ENCODE measurements at regions not wholly inside any gene's neighbourhood (a gene's known extent, or its start where the extent isn't known, plus 50 kb on each side); places are given as distances from the start of the nearest gene placed in this dataset.

DNA sequence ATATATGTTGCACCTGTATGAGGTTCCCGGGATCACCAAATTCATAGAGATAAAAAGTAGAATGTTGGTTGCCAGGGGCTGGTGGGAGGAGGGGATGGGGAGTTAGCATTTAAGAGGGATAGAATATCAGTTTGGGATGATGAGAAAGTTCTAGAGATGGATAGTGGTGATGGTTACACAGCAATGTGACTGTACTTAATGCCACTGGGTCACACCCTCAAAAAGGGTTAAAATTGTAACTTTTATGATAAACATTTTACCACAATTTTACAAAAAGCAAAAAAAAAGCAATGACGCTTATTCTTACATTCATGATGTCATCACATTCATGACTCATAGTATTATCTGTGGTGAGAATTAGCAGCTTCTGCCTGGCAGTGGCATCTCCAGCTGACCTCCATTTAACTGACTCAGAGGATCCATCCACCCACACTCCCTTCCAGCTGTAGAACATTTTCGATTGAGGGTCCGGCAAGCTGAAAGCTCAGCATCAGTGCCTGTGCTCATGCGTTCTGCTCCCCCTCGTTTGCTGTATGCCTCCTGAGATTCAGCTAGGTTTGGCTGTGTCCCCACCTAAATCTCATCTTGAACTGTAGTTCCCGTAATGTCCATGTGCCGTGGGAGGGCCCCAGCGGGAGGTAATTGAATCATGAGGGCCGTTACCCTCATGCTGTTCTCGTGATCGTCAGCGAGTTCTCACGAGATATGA, 64.8 kb upstream of the TMEM260 start:
- TF ChIP-seq, protein P1, sequence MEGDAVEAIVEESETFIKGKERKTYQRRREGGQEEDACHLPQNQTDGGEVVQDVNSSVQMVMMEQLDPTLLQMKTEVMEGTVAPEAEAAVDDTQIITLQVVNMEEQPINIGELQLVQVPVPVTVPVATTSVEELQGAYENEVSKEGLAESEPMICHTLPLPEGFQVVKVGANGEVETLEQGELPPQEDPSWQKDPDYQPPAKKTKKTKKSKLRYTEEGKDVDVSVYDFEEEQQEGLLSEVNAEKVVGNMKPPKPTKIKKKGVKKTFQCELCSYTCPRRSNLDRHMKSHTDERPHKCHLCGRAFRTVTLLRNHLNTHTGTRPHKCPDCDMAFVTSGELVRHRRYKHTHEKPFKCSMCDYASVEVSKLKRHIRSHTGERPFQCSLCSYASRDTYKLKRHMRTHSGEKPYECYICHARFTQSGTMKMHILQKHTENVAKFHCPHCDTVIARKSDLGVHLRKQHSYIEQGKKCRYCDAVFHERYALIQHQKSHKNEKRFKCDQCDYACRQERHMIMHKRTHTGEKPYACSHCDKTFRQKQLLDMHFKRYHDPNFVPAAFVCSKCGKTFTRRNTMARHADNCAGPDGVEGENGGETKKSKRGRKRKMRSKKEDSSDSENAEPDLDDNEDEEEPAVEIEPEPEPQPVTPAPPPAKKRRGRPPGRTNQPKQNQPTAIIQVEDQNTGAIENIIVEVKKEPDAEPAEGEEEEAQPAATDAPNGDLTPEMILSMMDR (IDR thresholded peaks at IDR 0.05; ENCODE audit: low read length): no peak
- no peak for TF ChIP-seq EZH2 (IDR thresholded peaks at IDR 0.05; ENCODE audit: borderline replicate concordance, low read length)
